HG03354 (cell line): ENCODE measurements at regions not wholly inside any gene's neighbourhood (a gene's known extent, or its start where the extent isn't known, plus 50 kb on each side); places are given as distances from the start of the nearest gene placed in this dataset.

Experiments used
- ATAC-seq: cut with Tn5 transposase; IDR thresholded peaks from one replicate; pipeline ENCODE4 v1.9.1; 2021; ENCODE audit warnings: mild to moderate bottlenecking; ENCODE audit not compliant: unreplicated experiment, poor library complexity, severe bottlenecking

DNA sequence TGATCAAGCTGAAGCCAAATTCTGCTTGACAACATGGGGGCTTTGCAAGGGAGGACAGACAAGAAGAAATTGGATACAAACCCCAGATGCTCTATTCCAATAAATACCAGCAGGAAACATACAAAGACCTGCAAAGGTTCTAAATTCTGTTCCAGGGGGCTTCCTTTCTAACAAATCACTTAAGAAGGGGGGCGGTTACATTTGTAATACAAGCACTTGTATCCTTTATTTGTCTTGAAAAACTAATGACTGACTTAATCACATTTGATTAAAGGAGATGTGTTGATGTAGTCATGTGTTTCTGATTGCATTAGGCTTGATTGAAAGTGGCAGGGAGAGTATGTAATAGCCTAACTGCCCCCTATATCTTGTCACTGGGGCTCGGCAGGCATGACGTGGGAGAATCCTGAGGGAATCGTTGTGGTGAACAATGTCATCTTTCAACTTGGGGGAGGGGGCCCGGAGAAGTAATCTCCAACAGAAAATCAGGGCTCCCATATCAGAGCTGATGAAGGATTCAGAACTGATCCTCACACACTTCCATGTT, 361.7 kb downstream of the INSC start:
- no peak for ATAC-seq

GRCh38 chr11:15481871-15482270, 367.1 kb downstream of the INSC start:
- ATAC-seq: no peak

DNA sequence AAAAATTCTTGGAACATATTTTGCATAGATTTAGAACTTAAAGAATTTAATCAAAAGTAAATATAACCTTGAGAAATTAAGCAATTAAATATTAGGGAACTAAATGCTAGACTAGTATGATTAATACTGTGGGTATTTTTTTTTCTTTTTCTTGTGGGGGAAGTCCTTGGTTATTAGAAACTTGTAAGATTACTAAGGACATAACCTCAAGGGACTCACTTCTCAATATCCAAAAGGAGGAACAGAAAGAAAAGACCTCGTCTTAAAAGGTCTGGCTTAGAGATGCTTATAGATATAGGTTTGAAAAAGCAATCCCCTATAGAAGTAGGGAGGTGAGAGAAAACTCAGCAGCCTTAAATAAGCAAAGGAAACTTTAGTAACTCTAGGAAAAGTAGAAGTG, 368.5 kb downstream of the INSC start:
- ATAC-seq: no peak

DNA sequence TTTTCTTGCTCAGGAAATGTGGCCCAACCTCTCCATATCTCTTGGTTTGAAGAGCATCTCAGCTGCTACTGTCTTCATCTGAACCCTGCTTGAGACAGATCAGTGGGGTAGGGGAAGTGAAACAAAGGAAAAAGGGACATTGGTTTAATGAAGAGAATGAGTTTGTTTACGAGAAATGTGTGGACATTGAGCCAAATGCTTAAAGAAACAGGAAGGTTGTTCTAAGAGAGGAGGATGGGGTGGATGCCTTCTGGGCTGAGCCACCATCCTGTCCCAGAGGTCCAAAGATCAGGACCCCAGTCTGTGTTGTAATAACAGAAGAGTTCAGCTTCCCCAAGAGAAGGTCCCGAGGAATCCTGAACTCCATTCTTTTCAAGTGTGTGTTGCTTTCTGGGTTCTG, 369.7 kb downstream of the INSC start:
- no peak for ATAC-seq

GRCh38 chr11:15485432-15485831, 370.7 kb downstream of the INSC start:
- ATAC-seq: no peak

DNA sequence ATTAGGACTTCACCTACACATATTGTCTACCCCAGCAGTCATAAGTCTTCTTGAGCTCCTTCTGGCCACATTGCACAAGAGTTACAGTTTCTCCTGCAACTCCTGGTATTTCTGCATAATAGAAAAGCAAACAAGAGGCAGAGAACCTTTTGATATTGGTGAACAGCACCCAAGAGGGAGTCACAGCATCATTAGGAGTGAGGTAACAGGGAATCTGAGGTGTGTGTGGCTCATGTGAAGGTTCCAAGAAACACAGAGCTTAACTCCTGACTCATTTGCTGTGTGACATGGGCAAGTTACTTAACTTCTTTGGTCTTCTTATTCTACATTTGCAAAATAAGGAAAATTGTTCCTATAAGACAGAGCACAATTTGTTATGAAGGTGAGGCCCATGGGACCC, 374.6 kb downstream of the INSC start:
- ATAC-seq: no peak

- no peak for ATAC-seq
These were observed 375.8 kb downstream of the INSC start for GRCh38 chr11:15490535-15490934.

GRCh38 chr11:15493066-15493465, 378.3 kb downstream of the INSC start:
- ATAC-seq: no peak

- no peak for ATAC-seq
These were observed 379.3 kb downstream of the INSC start for GRCh38 chr11:15493921-15494620.

DNA sequence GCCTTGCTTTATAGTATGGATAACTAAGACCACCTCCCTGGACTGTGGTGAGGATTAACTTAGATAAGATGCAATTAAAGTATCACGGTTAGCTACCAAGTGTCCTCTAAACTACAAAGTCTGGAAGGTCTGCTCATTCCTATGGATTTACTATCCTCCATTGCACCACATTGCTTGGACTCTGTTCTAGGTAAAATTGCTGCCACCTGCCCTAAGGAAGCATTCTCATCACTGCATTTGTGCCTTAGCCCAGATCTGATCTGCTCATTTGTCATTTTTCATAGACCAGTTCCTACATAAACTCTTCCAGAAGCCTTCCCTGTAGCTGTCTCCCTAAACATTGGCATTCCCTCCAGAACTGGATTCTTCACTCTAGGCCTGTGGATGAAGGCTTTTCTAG, 380.0 kb downstream of the INSC start:
- no peak for ATAC-seq

DNA sequence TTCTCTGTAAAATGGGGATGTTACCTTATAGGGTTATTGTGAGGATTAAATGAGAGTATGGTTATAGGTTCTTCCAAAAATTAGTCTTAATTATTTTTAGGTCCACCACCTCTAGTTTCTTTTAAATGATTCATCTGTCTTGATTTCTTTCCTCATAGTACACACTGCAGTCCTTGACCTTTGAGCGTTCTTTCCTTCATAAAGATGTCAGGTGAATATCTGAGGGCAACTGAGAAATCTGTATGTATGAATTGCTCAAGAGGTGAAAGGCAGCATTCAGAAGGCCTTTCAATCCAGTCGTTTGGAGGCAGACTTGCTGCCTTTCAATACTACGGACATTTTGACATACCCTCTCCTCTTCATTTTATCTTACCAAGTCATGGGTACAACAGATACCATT, 380.7 kb downstream of the INSC start:
- ATAC-seq: no peak

- no peak for ATAC-seq
These were observed 382.6 kb downstream of the INSC start for GRCh38 chr11:15497366-15497765.

DNA sequence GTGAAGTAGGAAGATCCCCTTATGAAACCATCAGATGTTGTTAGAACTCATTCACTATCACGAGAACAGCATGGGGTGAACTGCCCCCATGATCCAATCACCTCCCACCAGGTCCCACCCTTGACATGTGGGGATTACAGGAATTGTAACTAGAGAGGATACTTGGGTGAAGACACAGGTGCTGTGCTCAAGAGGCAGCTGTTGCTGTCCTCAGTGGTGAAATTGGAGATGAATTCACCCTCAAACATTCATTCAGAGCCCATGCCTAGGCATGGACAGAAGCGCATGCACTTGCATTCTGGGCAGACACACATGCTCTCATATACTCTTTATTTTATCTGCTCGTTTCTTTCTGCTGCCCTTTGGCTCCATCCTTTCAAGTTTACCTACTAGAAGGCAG, 385.0 kb downstream of the INSC start:
- no peak for ATAC-seq

- ATAC-seq: no peak
These were observed 385.9 kb downstream of the INSC start for GRCh38 chr11:15500643-15501042.

DNA sequence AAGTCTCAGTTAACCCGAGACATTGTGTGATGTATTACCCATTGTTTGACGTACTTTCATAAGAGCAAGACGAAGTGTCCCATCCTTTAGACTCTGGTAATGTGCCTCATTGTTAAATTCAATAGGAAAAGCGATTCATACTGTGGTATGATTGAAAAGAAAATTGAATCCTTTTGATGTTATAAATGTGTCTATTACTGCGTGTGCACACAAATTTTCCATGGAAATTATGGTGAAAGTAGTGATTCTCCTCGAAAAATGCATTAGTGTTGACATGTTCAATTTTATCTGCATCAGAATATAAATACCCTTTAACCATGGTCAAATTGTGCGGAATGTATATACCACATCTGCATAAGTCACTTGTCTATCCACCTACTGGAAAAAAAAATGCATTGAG, 386.8 kb downstream of the INSC start:
- ATAC-seq: no peak

GRCh38 chr11:15505155-15505554, 390.4 kb downstream of the INSC start:
- ATAC-seq: no peak

DNA sequence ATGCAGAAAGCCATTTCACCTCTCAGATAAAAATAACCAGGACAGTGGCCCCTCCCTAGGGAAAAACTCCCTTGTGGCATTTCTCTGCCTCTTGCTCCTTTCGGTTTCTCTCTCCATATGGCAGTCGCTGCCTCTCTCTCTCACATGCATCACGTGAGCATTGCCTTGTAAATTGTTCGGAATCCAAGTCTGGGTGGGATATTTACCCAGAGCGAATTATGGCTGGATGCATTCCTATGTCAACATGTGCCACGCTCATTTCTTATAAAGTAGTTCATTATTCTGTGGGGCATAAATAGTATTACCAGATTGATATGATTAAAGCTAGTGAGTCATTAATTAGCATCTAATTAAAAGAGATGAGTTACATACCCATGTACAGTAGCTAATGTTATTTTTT, 392.9 kb downstream of the INSC start:
- no peak for ATAC-seq

DNA sequence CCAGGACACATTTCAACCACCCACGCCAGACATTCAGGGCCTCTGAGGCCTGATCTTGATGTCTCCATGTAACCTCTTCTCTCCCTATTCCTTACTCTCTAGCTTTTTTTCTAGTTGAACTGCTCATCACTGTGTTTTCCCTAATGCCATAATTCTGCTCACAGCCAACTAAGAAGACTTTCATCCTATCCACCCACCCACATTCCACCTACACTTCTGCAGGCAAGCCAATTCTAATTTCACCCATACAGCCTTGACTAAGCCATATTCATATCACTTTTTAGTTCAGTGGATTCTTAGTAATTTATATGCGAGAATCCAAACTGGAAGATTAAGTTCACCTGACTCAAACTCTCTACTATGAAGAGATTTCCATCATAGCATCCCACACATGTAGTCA, 394.4 kb downstream of the INSC start:
- no peak for ATAC-seq

DNA sequence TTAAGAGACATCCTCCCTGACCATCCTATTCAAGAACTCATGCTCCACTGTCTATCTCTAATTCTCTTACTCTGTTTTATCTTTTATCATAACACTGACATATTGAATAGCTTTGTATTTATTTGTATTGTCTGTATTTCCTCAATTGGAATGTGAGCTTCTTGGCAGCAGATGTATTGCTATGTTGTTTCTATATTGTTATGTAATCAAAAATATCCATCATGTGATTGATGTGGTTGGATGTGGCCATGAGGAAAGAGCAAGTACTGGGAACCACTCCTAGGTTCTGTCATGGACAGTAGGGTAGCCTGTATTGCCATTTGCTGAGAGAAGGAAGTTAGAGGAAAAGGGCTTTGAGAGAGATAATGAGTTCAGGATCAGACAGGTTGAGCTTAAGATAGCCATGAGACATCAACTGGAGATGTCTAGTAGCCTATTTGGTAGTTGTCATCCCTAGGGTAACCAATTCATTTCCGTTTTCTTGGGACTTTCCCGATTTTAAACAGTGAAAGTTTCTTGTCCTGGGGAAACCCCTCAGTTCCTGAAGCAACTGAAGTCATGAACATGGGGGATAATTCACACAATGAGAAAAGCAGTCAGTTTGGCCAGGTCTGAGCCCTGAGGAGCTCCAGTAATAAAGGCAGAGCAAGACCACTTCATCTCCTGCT, 404.5 kb downstream of the INSC start:
- ATAC-seq: peak; percentile 65

- ATAC-seq: no peak
These were observed 405.2 kb downstream of the INSC start for GRCh38 chr11:15519911-15520310.

- no peak for ATAC-seq
These were observed 408.8 kb downstream of the INSC start for GRCh38 chr11:15523543-15523942.
